ENCODE measurements at regions not wholly inside any gene's neighbourhood (a gene's known extent, or its start where the extent isn't known, plus 50 kb on each side); places are given as distances from the start of the nearest gene placed in this dataset.

DNA sequence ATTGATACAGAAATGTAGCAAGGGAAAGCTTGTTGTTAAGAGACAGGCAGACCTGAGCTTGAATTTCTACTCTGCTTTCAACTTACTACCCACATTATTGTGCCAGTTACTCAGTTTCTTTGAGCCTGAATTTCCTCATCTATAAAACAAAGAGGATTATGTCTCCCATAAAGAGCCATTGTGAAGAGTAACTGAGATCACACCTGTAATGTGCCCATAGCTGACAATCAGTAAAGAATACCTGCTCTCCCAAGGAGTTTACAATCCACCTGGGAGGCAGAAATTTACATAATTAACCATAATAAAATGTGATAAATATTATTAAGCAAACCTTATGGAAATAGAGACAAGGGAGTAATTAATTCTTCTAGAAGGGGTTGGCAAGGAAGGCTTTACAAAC, 204.9 kb downstream of the EPM2A start:
- intact Hi-C loops (cut with micrococcal nuclease; ENCODE audit: unreplicated experiment) = no loop called here
- Histone ChIP-seq H3K27me3 (replicated peaks; ENCODE audit: insufficient read depth, low read depth, low read length, poor library complexity) (no peaks in the 10 kb centered on the region), H3K4me1 (ENCODE audit: insufficient read depth, low read length, poor library complexity, severe bottlenecking) (no peaks in the 10 kb centered on the region), H3K27ac (ENCODE audit: low read depth, low read length, poor library complexity, severe bottlenecking) (no peak overlapping the region), H3K36me3 (ENCODE audit: insufficient read depth, low read length, poor library complexity, severe bottlenecking) (no peaks in the 10 kb centered on the region), H3K4me3 (ENCODE audit: low read depth, low read length, poor library complexity, severe bottlenecking) (no peak overlapping the region), H3K9me3 (ENCODE audit: low read depth, low read length, poor library complexity, severe bottlenecking) (no peaks in the 10 kb centered on the region)
- TF ChIP-seq, protein P1, sequence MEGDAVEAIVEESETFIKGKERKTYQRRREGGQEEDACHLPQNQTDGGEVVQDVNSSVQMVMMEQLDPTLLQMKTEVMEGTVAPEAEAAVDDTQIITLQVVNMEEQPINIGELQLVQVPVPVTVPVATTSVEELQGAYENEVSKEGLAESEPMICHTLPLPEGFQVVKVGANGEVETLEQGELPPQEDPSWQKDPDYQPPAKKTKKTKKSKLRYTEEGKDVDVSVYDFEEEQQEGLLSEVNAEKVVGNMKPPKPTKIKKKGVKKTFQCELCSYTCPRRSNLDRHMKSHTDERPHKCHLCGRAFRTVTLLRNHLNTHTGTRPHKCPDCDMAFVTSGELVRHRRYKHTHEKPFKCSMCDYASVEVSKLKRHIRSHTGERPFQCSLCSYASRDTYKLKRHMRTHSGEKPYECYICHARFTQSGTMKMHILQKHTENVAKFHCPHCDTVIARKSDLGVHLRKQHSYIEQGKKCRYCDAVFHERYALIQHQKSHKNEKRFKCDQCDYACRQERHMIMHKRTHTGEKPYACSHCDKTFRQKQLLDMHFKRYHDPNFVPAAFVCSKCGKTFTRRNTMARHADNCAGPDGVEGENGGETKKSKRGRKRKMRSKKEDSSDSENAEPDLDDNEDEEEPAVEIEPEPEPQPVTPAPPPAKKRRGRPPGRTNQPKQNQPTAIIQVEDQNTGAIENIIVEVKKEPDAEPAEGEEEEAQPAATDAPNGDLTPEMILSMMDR (conservative IDR thresholded peaks at IDR 0.05; ENCODE audit: low read depth, low read length) = no peak
- TF ChIP-seq EZH2 (IDR thresholded peaks at IDR 0.05; ENCODE audit: borderline replicate concordance, low read depth, low read length, poor library complexity, severe bottlenecking) = no peak
- CTCF ChIA-PET = interaction anchor here (0.6 kb wide), 1 partner anchor 12 kb away, joined by 4 read pairs; no protein-coding TSS in a partner anchor
- no peak for DNase-seq (ENCODE audit: low spot score)
- POLR2A ChIA-PET (ENCODE audit: low non-redundant PET) = no interaction called here
- no TSS peak for BruUV-seq (replicated peaks)

DNA sequence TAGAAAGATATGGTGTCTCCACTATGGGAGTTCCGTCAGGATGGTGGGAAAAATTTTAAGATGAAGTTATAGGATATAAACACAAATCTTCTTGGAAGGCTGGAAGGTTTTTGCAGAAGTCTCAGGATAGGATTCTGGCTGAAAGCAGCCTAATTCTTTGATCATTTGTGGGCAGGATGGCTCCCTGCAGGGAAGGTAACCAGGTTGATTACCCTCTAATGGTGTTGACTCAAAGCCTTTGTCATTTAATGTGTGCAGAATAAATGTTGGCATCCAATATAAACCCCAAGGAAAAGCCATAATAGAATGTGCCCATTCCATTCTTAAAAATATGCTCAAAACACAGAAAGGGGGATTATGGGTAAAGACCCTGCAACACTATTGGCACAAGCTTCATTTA, 204.3 kb downstream of the EPM2A start:
- TF ChIP-seq, protein P1 (conservative IDR thresholded peaks at IDR 0.05; ENCODE audit: low read depth, low read length) = no peak
- TF ChIP-seq EZH2 (IDR thresholded peaks at IDR 0.05; ENCODE audit: borderline replicate concordance, low read depth, low read length, poor library complexity, severe bottlenecking) = no peak
- Histone ChIP-seq H3K4me1 (ENCODE audit: insufficient read depth, low read length, poor library complexity, severe bottlenecking) (no peaks in the 10 kb centered on the region), H3K27me3 (replicated peaks; ENCODE audit: insufficient read depth, low read depth, low read length, poor library complexity) (no peaks in the 10 kb centered on the region), H3K4me3 (ENCODE audit: low read depth, low read length, poor library complexity, severe bottlenecking) (no peak overlapping the region), H3K36me3 (ENCODE audit: insufficient read depth, low read length, poor library complexity, severe bottlenecking) (no peaks in the 10 kb centered on the region), H3K27ac (ENCODE audit: low read depth, low read length, poor library complexity, severe bottlenecking) (no peak overlapping the region), H3K9me3 (ENCODE audit: low read depth, low read length, poor library complexity, severe bottlenecking) (no peaks in the 10 kb centered on the region)
- ChIA-PET POLR2A (ENCODE audit: low non-redundant PET) (no interaction called here), CTCF (no interaction called here)
- intact Hi-C loops (cut with micrococcal nuclease; ENCODE audit: unreplicated experiment) = no loop called here
- no TSS peak for BruUV-seq (replicated peaks)
- no peak for DNase-seq (ENCODE audit: low spot score)

DNA sequence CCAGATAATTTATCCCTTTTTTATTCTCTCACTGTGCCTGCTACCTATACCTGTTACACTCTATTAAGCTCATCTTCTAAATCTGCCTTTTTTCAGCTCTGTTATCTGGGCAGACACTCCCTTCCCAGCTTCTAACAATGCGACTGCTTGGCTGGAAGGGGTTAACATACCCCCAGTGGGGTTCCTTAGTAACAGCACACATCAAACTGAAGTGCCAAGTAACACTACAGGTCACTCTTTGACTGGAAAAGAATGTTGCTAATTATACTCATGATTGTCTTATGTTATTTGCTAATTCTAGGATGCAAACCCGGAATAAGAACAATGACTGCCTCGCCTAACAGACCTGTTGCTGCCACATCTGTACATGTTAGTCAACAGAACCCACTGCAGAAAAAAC, 203.5 kb downstream of the EPM2A start:
- Histone ChIP-seq H3K4me3 (ENCODE audit: low read depth, low read length, poor library complexity, severe bottlenecking) (no peak overlapping the region), H3K27me3 (replicated peaks; ENCODE audit: insufficient read depth, low read depth, low read length, poor library complexity) (no peaks in the 10 kb centered on the region), H3K9me3 (ENCODE audit: low read depth, low read length, poor library complexity, severe bottlenecking) (no peaks in the 10 kb centered on the region), H3K36me3 (ENCODE audit: insufficient read depth, low read length, poor library complexity, severe bottlenecking) (no peaks in the 10 kb centered on the region), H3K4me1 (ENCODE audit: insufficient read depth, low read length, poor library complexity, severe bottlenecking) (no peaks in the 10 kb centered on the region), H3K27ac (ENCODE audit: low read depth, low read length, poor library complexity, severe bottlenecking) (no peak overlapping the region)
- DNase-seq (ENCODE audit: low spot score) = no peak
- intact Hi-C loops (cut with micrococcal nuclease; ENCODE audit: unreplicated experiment) = no loop called here
- ChIA-PET POLR2A (ENCODE audit: low non-redundant PET) (no interaction called here), CTCF (no interaction called here)
- TF ChIP-seq EZH2 (IDR thresholded peaks at IDR 0.05; ENCODE audit: borderline replicate concordance, low read depth, low read length, poor library complexity, severe bottlenecking) = no peak
- TF ChIP-seq, protein P1 (conservative IDR thresholded peaks at IDR 0.05; ENCODE audit: low read depth, low read length) = no peak
- BruUV-seq (replicated peaks) = no TSS peak
